ENCODE measurements at regions not wholly inside any gene's neighbourhood (a gene's known extent, or its start where the extent isn't known, plus 50 kb on each side); places are given as distances from the start of the nearest gene placed in this dataset.
A peak's percentile ranks its signal among the peaks of the same experiment; 100 is the strongest.

DNA sequence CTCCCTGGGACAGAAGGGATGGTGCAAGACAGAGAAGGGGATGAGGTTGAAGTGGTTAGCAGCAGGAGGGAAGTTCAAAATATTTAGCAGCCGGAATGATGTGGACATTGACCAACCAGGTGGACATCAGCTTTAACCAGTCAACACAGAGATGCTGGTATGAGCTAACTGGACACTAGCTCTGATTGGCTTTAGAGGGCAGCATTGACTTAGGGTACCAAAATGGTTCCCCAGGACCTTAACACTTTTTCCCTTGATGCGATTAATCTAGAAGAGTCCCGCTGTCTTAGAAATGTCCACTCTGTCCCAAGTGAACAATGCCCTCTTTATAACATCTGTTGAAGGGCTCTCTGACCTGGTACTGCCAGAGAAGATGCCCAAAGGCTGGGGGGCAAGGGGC is 134.0 kb upstream of the GSC start:
- intact Hi-C loops (cut with micrococcal nuclease): loop anchor here (1.0 kb wide), 1 partner anchor 195 kb away; no protein-coding TSS in a partner anchor
- no TSS peak for BruUV-seq (replicated peaks)
- TF ChIP-seq, protein P1, sequence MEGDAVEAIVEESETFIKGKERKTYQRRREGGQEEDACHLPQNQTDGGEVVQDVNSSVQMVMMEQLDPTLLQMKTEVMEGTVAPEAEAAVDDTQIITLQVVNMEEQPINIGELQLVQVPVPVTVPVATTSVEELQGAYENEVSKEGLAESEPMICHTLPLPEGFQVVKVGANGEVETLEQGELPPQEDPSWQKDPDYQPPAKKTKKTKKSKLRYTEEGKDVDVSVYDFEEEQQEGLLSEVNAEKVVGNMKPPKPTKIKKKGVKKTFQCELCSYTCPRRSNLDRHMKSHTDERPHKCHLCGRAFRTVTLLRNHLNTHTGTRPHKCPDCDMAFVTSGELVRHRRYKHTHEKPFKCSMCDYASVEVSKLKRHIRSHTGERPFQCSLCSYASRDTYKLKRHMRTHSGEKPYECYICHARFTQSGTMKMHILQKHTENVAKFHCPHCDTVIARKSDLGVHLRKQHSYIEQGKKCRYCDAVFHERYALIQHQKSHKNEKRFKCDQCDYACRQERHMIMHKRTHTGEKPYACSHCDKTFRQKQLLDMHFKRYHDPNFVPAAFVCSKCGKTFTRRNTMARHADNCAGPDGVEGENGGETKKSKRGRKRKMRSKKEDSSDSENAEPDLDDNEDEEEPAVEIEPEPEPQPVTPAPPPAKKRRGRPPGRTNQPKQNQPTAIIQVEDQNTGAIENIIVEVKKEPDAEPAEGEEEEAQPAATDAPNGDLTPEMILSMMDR (IDR thresholded peaks at IDR 0.05; ENCODE audit: unreplicated experiment): no peak
- Mint-ChIP-seq H3K4me3 (ENCODE audit: unreplicated experiment) (no peak overlapping the region), H3K27ac (ENCODE audit: low read depth, unreplicated experiment) (no peak overlapping the region), H3K4me1 (ENCODE audit: insufficient read depth, unreplicated experiment) (no peaks in the 10 kb centered on the region), H3K36me3 (ENCODE audit: insufficient read depth, unreplicated experiment) (no peaks in the 10 kb centered on the region), H3K27me3 (ENCODE audit: insufficient read depth, unreplicated experiment) (peaks cover 15% of the 10 kb centered on the region), H3K9me3 (ENCODE audit: unreplicated experiment) (no peaks in the 10 kb centered on the region)
- DNase-seq (ENCODE audit: unreplicated experiment): no peak
- POLR2A ChIA-PET: interaction anchor here (1.1 to 1.2 kb wide), 2 partner anchors 11 to 195 kb away, joined by 3 read pairs; no protein-coding TSS in a partner anchor
- CTCF ChIA-PET: interaction anchor here (0.6 kb wide), 1 partner anchor 168 kb away, joined by 3 read pairs; no protein-coding TSS in a partner anchor

DNA sequence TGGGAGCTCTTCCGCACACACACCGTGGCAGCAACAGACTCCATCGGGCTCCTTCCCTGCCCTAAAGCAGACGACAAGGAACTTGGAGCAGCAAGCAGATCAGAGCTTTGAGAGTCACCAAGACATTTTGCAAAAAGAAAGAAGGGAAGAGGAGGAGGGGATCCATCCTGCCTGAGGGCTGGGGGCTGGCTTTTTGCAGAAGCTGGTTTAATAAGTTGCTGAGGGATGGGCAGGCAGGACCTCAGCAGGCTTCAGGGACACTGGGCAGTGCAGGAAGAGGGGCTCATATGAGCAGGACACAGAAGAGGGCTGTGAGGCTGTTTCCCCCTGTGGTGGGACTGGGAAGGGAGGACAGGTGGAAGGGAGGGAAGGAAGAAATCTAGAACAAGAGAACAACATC is 133.4 kb upstream of the GSC start:
- CTCF ChIA-PET: interaction anchor here (0.6 kb wide), 2 partner anchors 168 to 1020 kb away, joined by 3 to 5 read pairs; no protein-coding TSS in a partner anchor
- no peak overlapping the region for H3K4me3 Mint-ChIP-seq (ENCODE audit: unreplicated experiment)
- POLR2A ChIA-PET: interaction anchor here (1.1 to 1.2 kb wide), 2 partner anchors 11 to 196 kb away, joined by 3 read pairs; no protein-coding TSS in a partner anchor
- no peaks in the 10 kb centered on the region for H3K4me1 Mint-ChIP-seq (ENCODE audit: insufficient read depth, unreplicated experiment)
- no peak for DNase-seq (ENCODE audit: unreplicated experiment)
- BruUV-seq (replicated peaks): no TSS peak
- H3K27ac Mint-ChIP-seq (ENCODE audit: low read depth, unreplicated experiment): no peak overlapping the region
- TF ChIP-seq, protein P1 (IDR thresholded peaks at IDR 0.05; ENCODE audit: unreplicated experiment): no peak
- H3K9me3 Mint-ChIP-seq (ENCODE audit: unreplicated experiment): no peaks in the 10 kb centered on the region
- H3K27me3 Mint-ChIP-seq (ENCODE audit: insufficient read depth, unreplicated experiment): peaks cover 14% of the 10 kb centered on the region
- intact Hi-C loops (cut with micrococcal nuclease): no loop called here
- no peaks in the 10 kb centered on the region for H3K36me3 Mint-ChIP-seq (ENCODE audit: insufficient read depth, unreplicated experiment)

DNA sequence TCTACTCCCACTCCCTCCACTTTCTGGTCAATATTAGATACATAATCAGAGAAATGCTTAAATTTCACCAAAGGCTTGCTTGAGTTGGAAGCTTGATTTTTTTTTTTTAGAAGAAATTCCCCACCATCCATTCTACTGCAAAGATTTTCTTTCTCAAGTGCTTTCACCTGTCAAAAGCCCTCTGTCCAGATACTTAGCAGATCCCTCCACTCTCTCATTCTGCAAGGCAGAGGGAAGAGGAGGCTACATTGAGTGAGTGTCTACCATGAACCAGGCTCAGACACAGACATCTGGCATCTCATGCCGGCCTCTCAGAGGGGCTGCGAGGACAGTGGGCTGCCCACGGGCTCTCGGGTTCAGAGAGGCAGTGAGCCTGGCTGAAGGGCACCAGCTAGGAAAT is 127.6 kb upstream of the GSC start:
- intact Hi-C loops (cut with micrococcal nuclease): no loop called here
- Mint-ChIP-seq H3K27ac (ENCODE audit: low read depth, unreplicated experiment) (no peak overlapping the region), H3K9me3 (ENCODE audit: unreplicated experiment) (no peaks in the 10 kb centered on the region), H3K27me3 (ENCODE audit: insufficient read depth, unreplicated experiment) (peaks cover 30% of the 10 kb centered on the region), H3K36me3 (ENCODE audit: insufficient read depth, unreplicated experiment) (no peaks in the 10 kb centered on the region), H3K4me3 (ENCODE audit: unreplicated experiment) (no peak overlapping the region), H3K4me1 (ENCODE audit: insufficient read depth, unreplicated experiment) (no peaks in the 10 kb centered on the region)
- BruUV-seq (replicated peaks): no TSS peak
- ChIA-PET CTCF (no interaction called here), POLR2A (interaction anchor here (0.6 kb wide), 1 partner anchor 50 kb away, joined by 4 read pairs; no protein-coding TSS in a partner anchor)
- TF ChIP-seq, protein P1 (IDR thresholded peaks at IDR 0.05; ENCODE audit: unreplicated experiment): no peak
- DNase-seq (ENCODE audit: unreplicated experiment): no peak

DNA sequence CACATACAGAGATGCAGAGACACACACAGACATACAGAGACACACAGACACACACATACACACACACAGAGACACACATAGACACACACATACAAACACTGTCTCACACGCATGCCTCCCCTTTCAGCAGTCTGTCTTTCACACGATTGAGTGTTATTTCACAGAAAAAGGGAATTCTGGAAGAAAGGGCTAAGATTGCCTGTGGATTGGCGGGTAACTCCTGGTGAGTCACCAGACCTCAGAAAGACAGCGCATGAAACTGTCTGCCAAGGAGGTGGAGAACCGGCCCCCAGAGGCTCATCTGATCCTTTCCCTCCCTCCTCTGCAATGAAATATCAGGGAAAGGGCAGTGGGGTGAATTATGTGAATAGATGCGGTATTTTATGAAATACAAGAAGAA is 127.2 kb upstream of the GSC start:
- POLR2A ChIA-PET: interaction anchor here (0.6 kb wide), 2 partner anchors 50 to 202 kb away, joined by 4 to 7 read pairs; no protein-coding TSS in a partner anchor
- DNase-seq (ENCODE audit: unreplicated experiment): peak; percentile 32
- no peaks in the 10 kb centered on the region for H3K36me3 Mint-ChIP-seq (ENCODE audit: insufficient read depth, unreplicated experiment)
- H3K9me3 Mint-ChIP-seq (ENCODE audit: unreplicated experiment): no peaks in the 10 kb centered on the region
- no peak overlapping the region for H3K27ac Mint-ChIP-seq (ENCODE audit: low read depth, unreplicated experiment)
- BruUV-seq (replicated peaks): no TSS peak
- H3K4me1 Mint-ChIP-seq (ENCODE audit: insufficient read depth, unreplicated experiment): no peaks in the 10 kb centered on the region
- intact Hi-C loops (cut with micrococcal nuclease): no loop called here
- CTCF ChIA-PET: interaction anchor here (0.6 kb wide), 1 partner anchor 94 kb away, joined by 4 read pairs; no protein-coding TSS in a partner anchor
- peaks cover 30% of the 10 kb centered on the region for H3K27me3 Mint-ChIP-seq (ENCODE audit: insufficient read depth, unreplicated experiment)
- TF ChIP-seq, protein P1 (IDR thresholded peaks at IDR 0.05; ENCODE audit: unreplicated experiment): no peak
- H3K4me3 Mint-ChIP-seq (ENCODE audit: unreplicated experiment): no peak overlapping the region
